Spleen (tissue), 7 donors: ENCODE measurements at regions not wholly inside any gene's neighbourhood (a gene's known extent, or its start where the extent isn't known, plus 50 kb on each side); places are given as distances from the start of the nearest gene placed in this dataset.

Source experiments
- POLR2AphosphoS5 ChIP-seq, 3 donors: sonication (generic); formaldehyde crosslinking; IDR thresholded peaks; one replicate each; pipeline ENCODE4 v1.5.1; 2017; ENCODE audit warnings: antibody characterized with exemption in 3 of 3
- TF ChIP-seq, protein P1 (sequence below), 11 experiments: fragments of 200-600 bp in 7 of 11; fragments of 450-650 bp in 4 of 11; sonication (generic) in 4 of 11; IDR thresholded peaks in 8 of 11; conservative IDR thresholded peaks in 3 of 11; 1 replicate in 7 of 11; 2 replicates in 4 of 11; pipeline versions ENCODE4 v1.4.0 to v1.8.0; 2016 to 2021; ENCODE audit warnings: antibody characterized with exemption in 11 of 11, inconsistent platforms in 4 of 11, mild to moderate bottlenecking in 1 of 11
- donor health status: DM: no; HTN: no; CAD: no; lungs with moderate emphysema.
- donor health status: DM: no; HTN: no; CAD: no.
- donor health status: DM: no; HTN: no; CAD: no.

DNA sequence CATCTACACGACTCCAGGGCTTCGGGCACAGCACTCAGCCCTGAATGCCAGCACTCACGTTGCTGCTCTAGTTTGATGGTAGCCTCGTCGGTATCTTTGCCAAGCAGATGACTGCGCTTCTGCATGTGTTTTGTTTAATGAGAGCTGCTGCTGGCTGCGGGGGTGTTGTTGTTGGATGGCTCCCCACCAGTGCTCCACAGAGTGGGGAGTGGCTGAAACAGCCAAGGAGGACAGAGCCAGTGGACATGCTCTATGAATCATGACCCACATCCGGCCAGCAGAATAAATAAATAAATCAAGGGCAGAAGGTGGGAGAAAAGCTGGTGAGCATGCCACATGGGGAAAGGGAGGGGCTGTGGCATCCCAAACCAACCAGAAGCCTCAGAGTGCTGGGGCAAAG lies 131.2 kb upstream of the SOX11 start:
- TF ChIP-seq, protein P1, sequence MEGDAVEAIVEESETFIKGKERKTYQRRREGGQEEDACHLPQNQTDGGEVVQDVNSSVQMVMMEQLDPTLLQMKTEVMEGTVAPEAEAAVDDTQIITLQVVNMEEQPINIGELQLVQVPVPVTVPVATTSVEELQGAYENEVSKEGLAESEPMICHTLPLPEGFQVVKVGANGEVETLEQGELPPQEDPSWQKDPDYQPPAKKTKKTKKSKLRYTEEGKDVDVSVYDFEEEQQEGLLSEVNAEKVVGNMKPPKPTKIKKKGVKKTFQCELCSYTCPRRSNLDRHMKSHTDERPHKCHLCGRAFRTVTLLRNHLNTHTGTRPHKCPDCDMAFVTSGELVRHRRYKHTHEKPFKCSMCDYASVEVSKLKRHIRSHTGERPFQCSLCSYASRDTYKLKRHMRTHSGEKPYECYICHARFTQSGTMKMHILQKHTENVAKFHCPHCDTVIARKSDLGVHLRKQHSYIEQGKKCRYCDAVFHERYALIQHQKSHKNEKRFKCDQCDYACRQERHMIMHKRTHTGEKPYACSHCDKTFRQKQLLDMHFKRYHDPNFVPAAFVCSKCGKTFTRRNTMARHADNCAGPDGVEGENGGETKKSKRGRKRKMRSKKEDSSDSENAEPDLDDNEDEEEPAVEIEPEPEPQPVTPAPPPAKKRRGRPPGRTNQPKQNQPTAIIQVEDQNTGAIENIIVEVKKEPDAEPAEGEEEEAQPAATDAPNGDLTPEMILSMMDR (IDR thresholded peaks at IDR 0.05 in 8 of 11, conservative IDR thresholded peaks at IDR 0.05 in 3 of 11) = no peak
- TF ChIP-seq POLR2AphosphoS5 (IDR thresholded peaks at IDR 0.05) = no peak
